CD8-positive, alpha-beta memory T cell (primary cell): ENCODE measurements at regions not wholly inside any gene's neighbourhood (a gene's known extent, or its start where the extent isn't known, plus 50 kb on each side); places are given as distances from the start of the nearest gene placed in this dataset.

Experiments
- CTCF ChIA-PET: fragments of 350-600 bp; sonication (Branson Sonifier 250); formaldehyde crosslinking; loops from one replicate; lab custom pipeline; 2021; ENCODE audit warnings: antibody characterized with exemption; lab: Charles Lee
- POLR2A ChIA-PET: fragments of 350-600 bp; sonication (Branson Sonifier 250); formaldehyde crosslinking; loops from one replicate; lab custom pipeline; 2021; ENCODE audit warnings: antibody characterized with exemption; lab: Charles Lee
- DNase-seq, 5 donors: peaks; one replicate each; pipeline versions ENCODE4 v3.0.0 to v3.0.0-alpha.2; 2020 to 2022; ENCODE audit warnings: mixed read lengths in 1 of 5
- H3K27ac ChIP-seq: one replicate; pipeline ENCODE4 v1.7.0; 2013; ENCODE audit warnings: low read depth, mild to moderate bottlenecking, low read length, moderate library complexity
- H3K27me3 ChIP-seq: 2 replicates; pipeline ENCODE4 v1.7.0; 2013; ENCODE audit warnings: low read length, mild to moderate bottlenecking; ENCODE audit not compliant: insufficient read depth, poor library complexity, severe bottlenecking
- H3K36me3 ChIP-seq: 2 replicates; pipeline ENCODE4 v1.7.0; 2013; ENCODE audit warnings: mild to moderate bottlenecking, low read length, moderate library complexity; ENCODE audit not compliant: insufficient read depth
- H3K4me1 ChIP-seq: 2 replicates; pipeline ENCODE4 v1.7.0; 2013; ENCODE audit warnings: mild to moderate bottlenecking, low read length, moderate library complexity; ENCODE audit not compliant: insufficient read depth
- H3K4me3 ChIP-seq: 2 replicates; pipeline ENCODE4 v1.7.0; 2013; ENCODE audit warnings: mild to moderate bottlenecking, low read length
- H3K9me3 ChIP-seq: 2 replicates; pipeline ENCODE4 v1.7.0; 2013; ENCODE audit warnings: mild to moderate bottlenecking, low read length
- H3K27ac Mint-ChIP-seq, 8 donors: one replicate each; pipeline ENCODE4 v1.8.0; 2020 to 2021; ENCODE audit warnings: mixed read lengths in 8 of 8, mild to moderate bottlenecking in 6 of 8, inconsistent platforms in 3 of 8, moderate library complexity in 3 of 8
- H3K27me3 Mint-ChIP-seq, 2 donors: one replicate each; pipeline ENCODE4 v1.8.0; 2020 to 2021; ENCODE audit warnings: mixed read lengths in 2 of 2, mild to moderate bottlenecking in 1 of 2, moderate library complexity in 1 of 2
- H3K36me3 Mint-ChIP-seq, 3 donors: one replicate each; pipeline ENCODE4 v1.8.0; 2020 to 2021; ENCODE audit warnings: mixed read lengths in 3 of 3, inconsistent platforms in 1 of 3, mild to moderate bottlenecking in 1 of 3
- H3K4me1 Mint-ChIP-seq, 3 donors: one replicate each; pipeline ENCODE4 v1.8.0; 2020 to 2021; ENCODE audit warnings: mixed read lengths in 3 of 3, inconsistent platforms in 1 of 3, mild to moderate bottlenecking in 1 of 3
- H3K4me3 Mint-ChIP-seq, 7 donors: one replicate each; pipeline ENCODE4 v1.8.0; 2020 to 2021; ENCODE audit warnings: mixed read lengths in 7 of 7, mild to moderate bottlenecking in 6 of 7, moderate library complexity in 4 of 7, inconsistent platforms in 2 of 7
- H3K9me3 Mint-ChIP-seq, 5 donors: one replicate each; pipeline ENCODE4 v1.8.0; 2020 to 2022; ENCODE audit warnings: mixed read lengths in 5 of 5, mild to moderate bottlenecking in 3 of 5, moderate library complexity in 2 of 5, inconsistent platforms in 1 of 5

GRCh38 chr2:216974321-216975302 lies 114.7 kb upstream of the TNP1 start:
- POLR2A ChIA-PET = no interaction called here

DNA sequence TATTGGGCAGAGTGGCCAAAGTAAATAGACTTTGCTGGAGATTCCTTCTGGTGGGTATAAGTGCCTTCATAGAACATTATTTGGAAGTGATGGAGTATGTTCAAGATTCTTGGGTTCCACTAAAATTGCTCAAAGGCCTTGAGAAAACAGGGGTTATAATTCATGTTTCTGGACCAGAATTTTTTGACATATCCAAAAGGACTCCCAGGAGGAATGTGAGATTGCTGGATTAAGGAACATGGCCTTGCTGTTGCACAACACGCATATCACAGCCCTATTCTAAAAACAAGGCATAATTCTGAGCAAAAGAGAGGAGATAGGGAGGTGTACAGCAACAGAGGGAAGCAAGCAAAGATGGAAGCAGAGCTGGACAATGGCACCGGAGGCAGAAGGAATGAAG lies 111.7 kb upstream of the TNP1 start:
- DNase-seq = no peak

More at GRCh38 chr2:216974321-216975302, 114.7 kb upstream of the TNP1 start:
- no peak overlapping the region for H3K27ac ChIP-seq
- H3K27me3 Mint-ChIP-seq = no peaks in the 10 kb centered on the region
- DNase-seq = no peak
- H3K27me3 ChIP-seq = no peaks in the 10 kb centered on the region
- no peak overlapping the region for H3K4me3 Mint-ChIP-seq
- H3K4me3 ChIP-seq = no peak overlapping the region
- H3K4me1 ChIP-seq = no peaks in the 10 kb centered on the region
- H3K9me3 ChIP-seq = no peaks in the 10 kb centered on the region
- H3K9me3 Mint-ChIP-seq = peaks cover 0 to 4% (median 2%) of the 10 kb centered on the region in 5 donors
- H3K36me3 ChIP-seq = no peaks in the 10 kb centered on the region
- CTCF ChIA-PET = no interaction called here
- H3K27ac Mint-ChIP-seq = no peak overlapping the region
- H3K4me1 Mint-ChIP-seq = no peaks in the 10 kb centered on the region
- no peaks in the 10 kb centered on the region for H3K36me3 Mint-ChIP-seq

DNA sequence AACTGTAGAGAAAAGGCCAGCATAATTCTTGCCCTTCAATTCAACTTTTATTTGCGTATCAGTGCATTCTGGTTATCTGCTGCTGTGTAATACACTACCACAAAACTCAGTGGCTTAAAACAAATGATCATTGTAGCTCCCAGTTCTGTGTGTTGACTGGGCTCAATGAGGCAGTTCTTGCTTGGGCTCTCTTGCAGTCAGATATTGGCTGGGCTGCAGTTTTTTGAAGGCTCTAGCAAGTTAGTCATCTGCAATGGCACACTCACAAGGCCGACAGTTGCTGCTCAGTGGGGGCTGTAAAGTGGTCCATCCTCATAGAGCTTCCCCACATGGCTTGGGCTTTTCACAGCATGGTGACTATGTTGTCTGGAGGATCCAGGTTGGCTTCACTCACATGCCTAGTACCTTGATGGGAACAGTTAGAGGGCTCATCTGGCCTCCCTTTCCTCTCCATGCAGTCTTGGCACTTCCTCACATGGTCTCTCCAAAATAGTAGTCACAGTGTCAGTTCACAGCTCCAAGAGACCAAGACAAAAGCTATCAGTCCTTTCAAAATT lies 110.6 kb upstream of the TNP1 start:
- Mint-ChIP-seq H3K4me1 (no peaks in the 10 kb centered on the region), H3K9me3 (peaks cover 0 to 4% (median 0%) of the 10 kb centered on the region in 5 donors), H3K36me3 (no peaks in the 10 kb centered on the region), H3K27me3 (peaks cover 8 to 10% of the 10 kb centered on the region in 2 donors), H3K4me3 (no peak overlapping the region), H3K27ac (no peak overlapping the region)
- no peak overlapping the region for H3K27ac ChIP-seq
- ChIA-PET CTCF (no interaction called here), POLR2A (no interaction called here)
- H3K9me3 ChIP-seq = no peaks in the 10 kb centered on the region
- peaks cover 3% of the 10 kb centered on the region for H3K27me3 ChIP-seq
- DNase-seq = no peak
- no peaks in the 10 kb centered on the region for H3K36me3 ChIP-seq
- no peak overlapping the region for H3K4me3 ChIP-seq
- H3K4me1 ChIP-seq = no peaks in the 10 kb centered on the region

More for the DNA sequence above, 111.7 kb upstream of the TNP1 start:
- Histone ChIP-seq H3K27me3 (peaks cover 3% of the 10 kb centered on the region), H3K9me3 (no peaks in the 10 kb centered on the region), H3K4me1 (no peaks in the 10 kb centered on the region), H3K27ac (no peak overlapping the region), H3K4me3 (no peak overlapping the region), H3K36me3 (no peaks in the 10 kb centered on the region)
- Mint-ChIP-seq H3K4me1 (no peaks in the 10 kb centered on the region), H3K36me3 (no peaks in the 10 kb centered on the region), H3K27me3 (peaks cover 8 to 10% of the 10 kb centered on the region in 2 donors), H3K4me3 (no peak overlapping the region), H3K27ac (no peak overlapping the region), H3K9me3 (peaks cover 0 to 4% (median 0%) of the 10 kb centered on the region in 5 donors)
- ChIA-PET POLR2A (no interaction called here), CTCF (no interaction called here)

GRCh38 chr2:216967889-216968288 lies 108.0 kb upstream of the TNP1 start:
- Mint-ChIP-seq H3K4me1 (no peaks in the 10 kb centered on the region), H3K27ac (no peak overlapping the region), H3K27me3 (peaks cover 8 to 10% of the 10 kb centered on the region in 2 donors), H3K4me3 (no peak overlapping the region), H3K36me3 (no peaks in the 10 kb centered on the region), H3K9me3 (peaks cover 0 to 4% (median 0%) of the 10 kb centered on the region in 5 donors)
- DNase-seq = no peak
- ChIA-PET CTCF (no interaction called here), POLR2A (no interaction called here)
- Histone ChIP-seq H3K27me3 (peaks cover 3% of the 10 kb centered on the region), H3K4me3 (no peak overlapping the region), H3K9me3 (no peaks in the 10 kb centered on the region), H3K36me3 (no peaks in the 10 kb centered on the region), H3K4me1 (no peaks in the 10 kb centered on the region), H3K27ac (no peak overlapping the region)

- CTCF ChIA-PET = no interaction called here
- no peak overlapping the region for H3K4me3 Mint-ChIP-seq
These were observed 100.9 kb upstream of the TNP1 start for GRCh38 chr2:216960671-216961268.

DNA sequence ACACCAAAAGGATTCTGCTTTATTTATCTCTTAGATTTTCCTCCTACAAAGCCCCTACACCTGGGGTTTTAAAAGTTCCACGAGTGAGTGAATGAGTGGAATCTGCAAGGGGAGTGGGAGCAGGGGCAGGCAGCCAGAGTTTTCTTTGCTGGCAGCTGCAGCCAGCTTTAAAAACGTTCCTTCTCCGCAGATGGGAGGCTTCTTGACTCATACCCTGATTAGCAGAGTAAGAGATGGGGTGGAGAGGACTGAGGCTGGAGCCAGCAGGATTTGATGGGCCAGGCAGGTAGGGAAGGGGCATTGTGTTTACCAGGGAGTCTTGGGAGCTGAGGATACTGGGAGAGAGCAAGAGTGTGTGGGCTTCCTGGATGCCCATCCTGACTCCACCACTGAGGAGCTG lies 99.6 kb upstream of the TNP1 start:
- Histone ChIP-seq H3K4me3 (no peak overlapping the region), H3K27me3 (no peaks in the 10 kb centered on the region), H3K27ac (no peak overlapping the region), H3K36me3 (no peaks in the 10 kb centered on the region), H3K9me3 (no peaks in the 10 kb centered on the region), H3K4me1 (no peaks in the 10 kb centered on the region)
- Mint-ChIP-seq H3K9me3 (peaks cover 0 to 5% (median 0%) of the 10 kb centered on the region in 5 donors), H3K4me1 (no peaks in the 10 kb centered on the region), H3K36me3 (no peaks in the 10 kb centered on the region), H3K27ac (no peak overlapping the region), H3K27me3 (peaks cover 0 to 3% of the 10 kb centered on the region in 2 donors), H3K4me3 (no peak overlapping the region)
- DNase-seq = no peak
- ChIA-PET POLR2A (no interaction called here), CTCF (no interaction called here)

More at GRCh38 chr2:216960671-216961268, 100.9 kb upstream of the TNP1 start:
- no peaks in the 10 kb centered on the region for H3K9me3 ChIP-seq
- H3K27me3 ChIP-seq = no peaks in the 10 kb centered on the region
- H3K4me1 ChIP-seq = no peaks in the 10 kb centered on the region
- peaks cover 0 to 2% (median 0%) of the 10 kb centered on the region in 5 donors for H3K9me3 Mint-ChIP-seq
- no peaks in the 10 kb centered on the region for H3K36me3 Mint-ChIP-seq
- no peak overlapping the region for H3K27ac Mint-ChIP-seq
- peaks cover 0 to 3% of the 10 kb centered on the region in 2 donors for H3K27me3 Mint-ChIP-seq
- no peak for DNase-seq
- H3K36me3 ChIP-seq = no peaks in the 10 kb centered on the region
- no peaks in the 10 kb centered on the region for H3K4me1 Mint-ChIP-seq
- POLR2A ChIA-PET = no interaction called here
- no peak overlapping the region for H3K4me3 ChIP-seq
- H3K27ac ChIP-seq = no peak overlapping the region

DNA sequence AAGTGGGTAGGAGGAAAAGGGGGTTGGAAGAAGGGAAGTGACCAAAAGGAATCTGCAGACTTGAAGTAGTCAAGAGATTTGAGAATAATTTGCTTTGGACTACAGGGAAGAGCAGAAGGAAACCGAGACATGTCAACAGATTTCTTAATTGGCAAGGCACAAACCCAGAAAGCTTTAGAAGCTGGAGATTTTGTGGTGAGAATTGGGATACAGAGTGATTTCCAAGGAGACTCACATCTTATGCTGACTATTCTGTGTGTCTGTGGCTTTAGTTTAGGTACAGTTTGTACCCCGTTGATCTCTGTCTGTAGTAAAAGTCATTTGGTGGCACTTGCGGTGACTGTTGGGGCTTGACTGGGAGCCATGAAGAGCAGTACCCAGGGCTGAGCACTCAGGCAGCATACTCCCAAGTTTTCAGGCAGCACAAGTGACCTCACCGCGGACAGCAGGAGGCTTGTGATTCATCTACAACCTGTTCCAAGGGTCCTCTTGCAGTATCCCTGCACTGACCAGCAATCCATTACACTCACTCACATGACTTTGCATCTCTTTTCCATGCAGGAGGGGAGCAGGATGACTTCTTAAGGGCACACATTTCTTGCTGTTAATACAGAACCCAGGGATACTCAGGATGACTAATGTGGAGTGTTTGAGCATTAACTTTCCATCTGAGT lies 97.1 kb upstream of the TNP1 start:
- no peak for DNase-seq
- Histone ChIP-seq H3K4me1 (no peaks in the 10 kb centered on the region), H3K4me3 (no peak overlapping the region), H3K27me3 (no peaks in the 10 kb centered on the region), H3K9me3 (no peaks in the 10 kb centered on the region), H3K36me3 (no peaks in the 10 kb centered on the region), H3K27ac (no peak overlapping the region)
- Mint-ChIP-seq H3K4me3 (no peak overlapping the region), H3K4me1 (no peaks in the 10 kb centered on the region), H3K27ac (no peak overlapping the region), H3K27me3 (peaks cover 0 to 6% of the 10 kb centered on the region in 2 donors), H3K36me3 (peaks cover 0 to 5% (median 0%) of the 10 kb centered on the region in 3 donors), H3K9me3 (peaks cover 0 to 9% (median 8%) of the 10 kb centered on the region in 5 donors)
- ChIA-PET CTCF (no interaction called here), POLR2A (no interaction called here)
